Thyroid gland (tissue), 4 donors: ENCODE measurements at regions not wholly inside any gene's neighbourhood (a gene's known extent, or its start where the extent isn't known, plus 50 kb on each side); places are given as distances from the start of the nearest gene placed in this dataset.

Experiments
- DNase-seq, 2 donors: peaks; one replicate each; pipeline ENCODE4 v3.0.0-alpha.2; 2019
- H3K27ac ChIP-seq, 3 donors: fragments of 200-600 bp; sonication (generic); 1 replicate in 2 of 3; 2 replicates in 1 of 3; pipeline ENCODE4 v1.5.1; 2016 to 2019; ENCODE audit warnings: mild to moderate bottlenecking in 1 of 3, moderate library complexity in 1 of 3
- H3K27me3 ChIP-seq: fragments of 200-600 bp; sonication (generic); one replicate; pipeline ENCODE4 v1.5.1; 2019
- H3K36me3 ChIP-seq, 2 donors: fragments of 200-600 bp; sonication (generic); one replicate each; pipeline ENCODE4 v1.5.1; 2016 to 2019
- H3K4me1 ChIP-seq, 2 donors: fragments of 200-600 bp; sonication (generic); one replicate each; pipeline ENCODE4 v1.5.1; 2017 to 2019
- H3K4me3 ChIP-seq, 3 donors: fragments of 200-600 bp; sonication (generic); replicated peaks in 1 of 3; 1 replicate in 2 of 3; 2 replicates in 1 of 3; pipeline ENCODE4 v1.5.1; 2016; ENCODE audit warnings: mild to moderate bottlenecking in 1 of 3
- H3K9me3 ChIP-seq: fragments of 200-600 bp; sonication (generic); one replicate; pipeline ENCODE4 v1.5.1; 2017
- CTCF ChIP-seq, 6 experiments: fragments of 200-600 bp in 3 of 6; fragments of 450-650 bp in 3 of 6; sonication (generic) in 3 of 6; IDR thresholded peaks; one replicate each; pipeline ENCODE4 v1.5.1; 2016 to 2019; ENCODE audit warnings: antibody characterized with exemption in 6 of 6, mild to moderate bottlenecking in 2 of 6, inconsistent platforms in 1 of 6, moderate library complexity in 1 of 6
- POLR2A ChIP-seq, 2 donors: fragments of 450-650 bp; IDR thresholded peaks; one replicate each; pipeline ENCODE4 v1.6.1; 2017; ENCODE audit warnings: antibody characterized with exemption in 2 of 2, mild to moderate bottlenecking in 2 of 2, moderate library complexity in 1 of 2
- WGBS, 2 donors: methylation state at CpG; one replicate each; pipeline ENCODE4 v1.1.5; 2017; 5-methylcytosine and 5-hydroxymethylcytosine counted together
- intact Hi-C: fragments of 100-400 bp; cut with DNase I; formaldehyde crosslinking; loops from one replicate; pipeline ENCODE4 v1.15.1; 2023

DNA sequence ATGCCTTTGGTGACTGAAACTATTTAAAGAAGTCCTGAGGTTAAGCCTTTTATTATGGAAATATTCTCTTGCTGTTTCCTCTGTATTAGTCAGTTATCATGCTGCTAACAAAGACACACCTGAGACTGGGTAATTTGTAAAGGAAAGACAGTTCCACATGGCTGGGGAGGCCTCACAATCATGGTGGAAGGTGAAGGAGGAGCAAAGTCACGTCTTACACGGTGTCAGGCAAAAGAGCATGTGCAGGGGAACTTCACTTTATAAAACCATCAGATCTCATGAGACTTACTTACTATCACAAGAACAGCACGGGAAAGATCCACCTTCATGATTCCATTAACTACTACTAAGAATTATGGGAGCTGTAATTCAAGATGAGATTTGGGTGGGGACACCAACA, 121.2 kb upstream of the GPR26 start:
- 85 to 89% methylated on average over 3 of the region's 3 CpGs for WGBS, 2 donors
- Histone ChIP-seq H3K4me1 (no peaks in the 10 kb centered on the region), H3K4me3 (no peak overlapping the region), H3K9me3 (no peaks in the 10 kb centered on the region), H3K36me3 (no peaks in the 10 kb centered on the region), H3K27me3 (no peaks in the 10 kb centered on the region), H3K27ac (no peak overlapping the region)
- no peak for TF ChIP-seq CTCF (IDR thresholded peaks at IDR 0.05)
- TF ChIP-seq POLR2A (IDR thresholded peaks at IDR 0.05) = no peak
- no peak for DNase-seq
- intact Hi-C loops = no loop called here

- Histone ChIP-seq H3K36me3 (no peaks in the 10 kb centered on the region), H3K27ac (no peak overlapping the region), H3K4me1 (no peaks in the 10 kb centered on the region), H3K27me3 (no peaks in the 10 kb centered on the region), H3K4me3 (no peak overlapping the region), H3K9me3 (no peaks in the 10 kb centered on the region)
- no peak for DNase-seq
- intact Hi-C loops = no loop called here
- no peak for TF ChIP-seq CTCF (IDR thresholded peaks at IDR 0.05)
- WGBS, 2 donors = 97 to 100% methylated on average over 2 of the region's 2 CpGs
Measured at GRCh38 chr10:123548770-123549169, 117.4 kb upstream of the GPR26 start.

DNA sequence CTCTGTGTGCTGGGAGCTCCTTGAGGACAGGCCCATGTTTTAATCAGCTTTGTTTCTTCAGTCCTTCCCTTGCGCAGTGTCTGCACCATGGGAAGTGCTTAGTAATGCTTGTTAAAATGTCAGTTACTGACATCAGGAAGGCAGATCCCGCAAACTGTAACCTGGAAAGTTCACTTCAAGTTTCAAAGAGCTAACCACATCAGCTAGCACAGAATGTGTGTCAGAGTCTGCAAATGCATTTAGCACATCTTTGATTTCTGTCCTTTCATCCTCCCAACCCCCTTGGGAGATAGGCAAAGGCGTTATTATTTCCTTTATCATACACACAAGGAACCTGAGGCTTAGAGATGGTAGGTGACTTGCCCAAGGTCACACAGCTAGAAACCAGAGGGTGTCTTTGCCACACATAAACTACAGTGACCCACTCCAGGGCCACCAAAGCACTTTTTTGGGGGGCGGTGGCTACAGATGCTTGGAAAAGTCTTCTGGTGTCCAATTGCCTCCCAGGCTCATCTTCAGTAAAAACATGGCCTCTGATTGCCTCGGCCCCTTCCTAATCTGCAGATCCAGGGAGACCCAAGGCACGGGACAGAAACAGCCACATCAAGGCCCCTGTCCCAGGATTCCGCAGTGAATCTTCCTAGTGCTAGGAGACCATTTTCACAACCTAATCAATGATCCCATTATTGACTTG, 116.2 kb upstream of the GPR26 start:
- WGBS, 2 donors = 84 to 92% methylated on average over 7 of the region's 7 CpGs
- intact Hi-C loops = no loop called here
- TF ChIP-seq CTCF (IDR thresholded peaks at IDR 0.05) = no peak
- TF ChIP-seq POLR2A (IDR thresholded peaks at IDR 0.05) = no peak

DNA sequence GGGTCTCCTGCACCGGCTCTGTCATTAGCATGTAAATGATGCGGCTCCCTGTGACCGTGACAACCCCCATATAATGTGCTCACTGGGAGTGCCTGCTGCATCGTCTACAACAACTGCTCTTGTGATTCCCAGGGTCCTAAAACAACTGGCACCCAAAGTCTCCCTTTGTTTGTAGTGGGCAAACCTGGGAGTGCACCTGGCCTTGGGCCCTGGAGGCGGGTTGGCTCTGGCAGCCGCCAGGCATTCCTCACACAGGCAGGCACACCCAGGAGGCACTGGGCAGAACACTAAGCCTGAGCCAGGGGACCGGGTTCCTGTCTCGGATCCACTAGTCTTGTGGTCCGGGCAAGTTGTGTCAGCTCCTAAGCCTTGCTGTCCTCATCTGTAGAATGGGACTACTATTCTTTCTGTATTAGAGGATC, 115.5 kb upstream of the GPR26 start:
- Histone ChIP-seq H3K4me1 (no peaks in the 10 kb centered on the region), H3K36me3 (no peaks in the 10 kb centered on the region), H3K9me3 (no peaks in the 10 kb centered on the region), H3K27me3 (no peaks in the 10 kb centered on the region), H3K4me3 (no peak overlapping the region), H3K27ac (no peak overlapping the region)
- 50 to 56% methylated on average over 7 to 9 of the region's 9 CpGs for WGBS, 2 donors
- TF ChIP-seq POLR2A (IDR thresholded peaks at IDR 0.05) (no peak), CTCF (IDR thresholded peaks at IDR 0.05) (no peak)
- intact Hi-C loops = no loop called here
- DNase-seq = no peak

More for the DNA sequence above, 116.2 kb upstream of the GPR26 start:
- Histone ChIP-seq H3K27me3 (no peaks in the 10 kb centered on the region), H3K4me1 (no peaks in the 10 kb centered on the region), H3K36me3 (no peaks in the 10 kb centered on the region), H3K4me3 (no peak overlapping the region), H3K9me3 (no peaks in the 10 kb centered on the region), H3K27ac (no peak overlapping the region)
- DNase-seq = no peak

DNA sequence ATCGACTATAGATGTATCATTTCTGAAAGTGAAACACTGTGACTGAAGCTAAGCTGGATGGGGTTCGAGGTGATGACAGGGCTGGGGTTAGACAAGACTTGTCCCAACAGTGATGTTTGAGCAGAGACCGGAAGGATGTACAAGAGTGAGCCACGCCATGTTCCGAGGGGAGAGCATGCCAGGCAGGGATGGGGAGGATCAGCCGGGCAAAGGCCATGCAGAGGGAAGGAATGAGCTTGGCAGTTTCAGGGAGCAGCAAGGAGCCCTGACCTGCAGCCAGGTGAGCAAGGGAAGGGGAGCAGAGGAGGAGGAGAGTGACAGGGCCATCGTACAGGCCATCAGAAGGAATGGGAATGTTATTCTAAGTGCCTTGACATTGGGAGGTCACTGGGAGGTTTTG, 114.9 kb upstream of the GPR26 start:
- Histone ChIP-seq H3K27me3 (no peaks in the 10 kb centered on the region), H3K27ac (no peak overlapping the region), H3K36me3 (no peaks in the 10 kb centered on the region), H3K4me3 (no peak overlapping the region), H3K9me3 (no peaks in the 10 kb centered on the region), H3K4me1 (no peaks in the 10 kb centered on the region)
- no peak for DNase-seq
- intact Hi-C loops = no loop called here
- 84 to 87% methylated on average over 7 of the region's 7 CpGs for WGBS, 2 donors
- TF ChIP-seq POLR2A (IDR thresholded peaks at IDR 0.05) (no peak), CTCF (IDR thresholded peaks at IDR 0.05) (no peak)
